ENCODE measurements at regions not wholly inside any gene's neighbourhood (a gene's known extent, or its start where the extent isn't known, plus 50 kb on each side); places are given as distances from the start of the nearest gene placed in this dataset.
"Not testable (repeated sequence)": the region's sequence is repeated elsewhere in the genome, so short reads cannot be mapped to it uniquely, and the experiment has no call there.

DNA sequence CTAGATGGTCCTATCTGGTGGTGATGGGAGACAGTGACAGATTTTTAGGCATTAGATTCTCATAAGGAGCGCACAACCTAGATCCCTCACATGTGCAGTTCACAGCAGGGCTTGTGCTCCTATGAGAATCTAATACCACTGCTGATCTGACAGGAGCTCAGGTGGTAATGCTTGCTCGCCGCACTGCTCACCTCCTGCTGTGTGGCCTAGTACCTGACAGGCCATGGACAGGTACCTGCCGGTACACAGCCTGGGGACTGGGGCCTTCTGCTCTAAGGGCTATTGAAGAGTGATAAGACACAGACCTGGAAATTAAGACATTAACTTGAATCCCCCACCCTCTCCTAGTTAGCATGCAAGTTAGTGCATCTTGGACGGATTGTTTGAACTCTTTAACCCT lies 64.4 kb downstream of the KLRB1 start:
- not testable (repeated sequence) for H3K4me3 ChIP-seq (replicated peaks; ENCODE audit: insufficient read depth, low read length); H3K27me3 ChIP-seq (ENCODE audit: insufficient read depth, poor library complexity, severe bottlenecking); DNase-seq (ENCODE audit: low read depth in 1 of 2, low spot score in 1 of 2); H3K27ac ChIP-seq (replicated peaks)

DNA sequence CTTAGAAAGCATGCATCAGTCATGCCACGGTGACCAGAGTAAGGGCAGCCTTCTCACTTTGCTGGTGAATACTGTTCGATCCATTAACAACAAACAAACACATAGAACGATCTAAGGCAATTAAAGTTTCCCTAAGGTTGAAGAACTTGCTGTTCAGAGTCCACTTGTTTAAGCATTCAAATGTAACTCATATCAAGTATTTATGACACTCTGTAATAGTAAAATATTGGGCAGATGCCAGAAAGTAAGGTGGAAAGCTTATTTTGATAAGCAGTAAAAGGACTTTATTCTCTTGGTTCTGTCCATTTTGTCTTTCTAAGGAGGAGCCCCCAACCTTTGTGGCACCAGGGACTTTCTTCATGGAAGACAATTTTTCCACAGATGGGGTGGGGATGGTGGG lies 64.9 kb downstream of the KLRB1 start:
- H3K4me3 ChIP-seq (replicated peaks; ENCODE audit: insufficient read depth, low read length); H3K27ac ChIP-seq (replicated peaks); DNase-seq (ENCODE audit: low read depth in 1 of 2, low spot score in 1 of 2); H3K27me3 ChIP-seq (ENCODE audit: insufficient read depth, poor library complexity, severe bottlenecking): not testable (repeated sequence)

DNA sequence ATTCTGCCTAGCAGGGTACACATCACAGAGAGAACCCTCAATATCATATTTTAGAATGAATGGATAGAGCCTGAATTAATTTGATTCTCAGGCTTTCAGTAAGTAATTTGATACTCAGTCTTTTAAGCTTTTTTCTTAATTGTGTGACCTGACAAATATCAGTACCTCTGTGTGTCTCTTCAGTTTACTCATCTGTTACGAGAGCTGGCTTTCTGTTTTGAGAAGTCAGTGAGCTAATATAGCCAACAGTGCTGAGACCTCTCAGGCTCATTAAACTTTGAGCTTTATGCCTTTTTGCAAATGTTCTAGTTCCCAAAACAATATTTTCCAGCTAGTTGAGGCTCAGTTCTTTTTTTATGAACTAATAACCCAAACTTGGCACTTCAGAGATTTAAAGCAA lies 91.8 kb downstream of the KLRB1 start:
- not testable (repeated sequence) for H3K4me3 ChIP-seq (replicated peaks; ENCODE audit: insufficient read depth, low read length); H3K27ac ChIP-seq (replicated peaks); DNase-seq (ENCODE audit: low read depth in 1 of 2, low spot score in 1 of 2); H3K27me3 ChIP-seq (ENCODE audit: insufficient read depth, poor library complexity, severe bottlenecking)

DNA sequence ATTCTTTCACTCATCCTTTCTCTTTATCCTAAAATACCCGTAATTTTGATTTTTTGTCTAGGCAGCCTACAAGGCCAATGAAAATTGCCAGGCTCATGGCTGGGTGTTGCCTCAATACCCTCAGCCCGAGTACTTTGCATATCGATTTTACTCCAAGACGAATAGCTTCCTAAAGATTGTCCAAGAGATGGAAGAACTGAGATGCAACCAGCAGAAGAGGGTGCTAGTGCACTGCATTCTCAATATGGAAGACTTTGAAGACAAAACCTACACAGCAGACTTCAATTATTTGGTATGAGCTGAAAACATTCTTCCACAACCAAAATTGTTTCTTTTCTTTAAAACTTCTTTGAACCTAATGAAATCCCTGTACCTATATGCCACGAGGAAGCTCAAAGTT lies 95.0 kb downstream of the KLRB1 start:
- not testable (repeated sequence) for H3K4me3 ChIP-seq (replicated peaks; ENCODE audit: insufficient read depth, low read length); H3K27me3 ChIP-seq (ENCODE audit: insufficient read depth, poor library complexity, severe bottlenecking); DNase-seq (ENCODE audit: low read depth in 1 of 2, low spot score in 1 of 2); H3K27ac ChIP-seq (replicated peaks)

DNA sequence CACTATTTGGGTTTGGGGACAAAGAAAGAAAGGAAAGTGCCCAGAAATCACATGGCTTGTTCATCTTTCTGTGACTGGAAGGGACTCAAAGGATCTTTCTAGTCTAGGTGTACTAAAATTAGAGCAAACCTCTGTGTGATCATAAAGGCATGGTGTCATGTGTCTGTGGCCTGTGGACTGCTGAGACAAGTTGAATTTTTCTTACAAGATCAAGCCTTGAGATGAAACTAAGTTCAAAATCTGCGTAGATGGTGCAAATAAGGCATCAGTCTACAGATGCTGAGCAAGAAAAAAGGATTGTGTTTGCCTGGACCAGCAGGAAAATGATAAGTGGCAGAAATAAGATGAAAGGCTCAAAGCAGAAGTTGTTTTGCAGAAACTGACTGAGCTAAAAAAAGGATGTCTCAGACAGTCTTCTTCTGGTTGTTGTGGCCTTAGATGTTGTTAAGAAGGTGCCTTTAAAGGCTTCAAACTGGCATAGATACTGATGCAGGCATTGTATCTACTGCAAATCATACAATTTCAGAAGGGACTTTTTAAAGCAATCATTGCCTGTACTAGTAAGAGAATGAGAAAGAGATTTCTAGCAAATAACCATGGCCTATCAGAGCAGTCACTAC lies 97.2 kb downstream of the KLRB1 start:
- not testable (repeated sequence) for H3K4me3 ChIP-seq (replicated peaks; ENCODE audit: insufficient read depth, low read length); H3K27ac ChIP-seq (replicated peaks); DNase-seq (ENCODE audit: low read depth in 1 of 2, low spot score in 1 of 2); H3K27me3 ChIP-seq (ENCODE audit: insufficient read depth, poor library complexity, severe bottlenecking)

DNA sequence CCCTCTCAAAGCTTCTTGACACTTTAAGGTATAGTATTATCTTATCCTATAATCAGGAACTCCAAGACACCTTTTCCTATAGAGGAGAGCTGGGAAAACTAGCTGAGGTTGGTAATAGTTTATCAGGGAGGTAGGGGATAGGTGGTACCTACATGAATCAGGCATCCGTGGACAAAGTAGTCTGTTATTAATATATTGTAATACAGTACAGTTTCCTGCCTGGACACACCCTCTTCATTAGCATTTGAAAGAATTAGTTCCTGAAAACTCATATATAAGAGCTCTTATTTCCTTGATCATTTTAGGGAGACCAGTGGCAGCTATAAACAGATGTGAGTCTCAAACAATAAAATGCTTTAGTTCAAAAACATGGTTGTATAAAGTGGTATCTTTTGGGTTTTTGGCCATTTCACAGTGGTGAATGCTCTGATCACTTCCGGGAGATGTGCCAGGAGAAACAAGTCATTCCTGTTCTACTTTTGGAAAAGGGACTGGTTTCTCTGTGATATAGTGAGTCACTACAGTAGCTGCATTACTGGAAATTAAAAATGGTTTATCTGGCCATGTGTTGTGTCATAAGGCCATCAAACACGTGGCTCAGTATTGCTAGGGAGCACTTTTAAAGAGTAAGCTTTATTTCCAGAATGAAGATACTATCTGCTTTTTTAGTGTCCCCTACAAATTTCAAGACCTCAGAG lies 98.1 kb downstream of the KLRB1 start:
- Histone ChIP-seq H3K4me3 (replicated peaks; ENCODE audit: insufficient read depth, low read length) (no peak overlapping the region), H3K27ac (replicated peaks) (no peak overlapping the region), H3K27me3 (ENCODE audit: insufficient read depth, poor library complexity, severe bottlenecking) (no peaks in the 10 kb centered on the region)
- TF ChIP-seq, protein P1, sequence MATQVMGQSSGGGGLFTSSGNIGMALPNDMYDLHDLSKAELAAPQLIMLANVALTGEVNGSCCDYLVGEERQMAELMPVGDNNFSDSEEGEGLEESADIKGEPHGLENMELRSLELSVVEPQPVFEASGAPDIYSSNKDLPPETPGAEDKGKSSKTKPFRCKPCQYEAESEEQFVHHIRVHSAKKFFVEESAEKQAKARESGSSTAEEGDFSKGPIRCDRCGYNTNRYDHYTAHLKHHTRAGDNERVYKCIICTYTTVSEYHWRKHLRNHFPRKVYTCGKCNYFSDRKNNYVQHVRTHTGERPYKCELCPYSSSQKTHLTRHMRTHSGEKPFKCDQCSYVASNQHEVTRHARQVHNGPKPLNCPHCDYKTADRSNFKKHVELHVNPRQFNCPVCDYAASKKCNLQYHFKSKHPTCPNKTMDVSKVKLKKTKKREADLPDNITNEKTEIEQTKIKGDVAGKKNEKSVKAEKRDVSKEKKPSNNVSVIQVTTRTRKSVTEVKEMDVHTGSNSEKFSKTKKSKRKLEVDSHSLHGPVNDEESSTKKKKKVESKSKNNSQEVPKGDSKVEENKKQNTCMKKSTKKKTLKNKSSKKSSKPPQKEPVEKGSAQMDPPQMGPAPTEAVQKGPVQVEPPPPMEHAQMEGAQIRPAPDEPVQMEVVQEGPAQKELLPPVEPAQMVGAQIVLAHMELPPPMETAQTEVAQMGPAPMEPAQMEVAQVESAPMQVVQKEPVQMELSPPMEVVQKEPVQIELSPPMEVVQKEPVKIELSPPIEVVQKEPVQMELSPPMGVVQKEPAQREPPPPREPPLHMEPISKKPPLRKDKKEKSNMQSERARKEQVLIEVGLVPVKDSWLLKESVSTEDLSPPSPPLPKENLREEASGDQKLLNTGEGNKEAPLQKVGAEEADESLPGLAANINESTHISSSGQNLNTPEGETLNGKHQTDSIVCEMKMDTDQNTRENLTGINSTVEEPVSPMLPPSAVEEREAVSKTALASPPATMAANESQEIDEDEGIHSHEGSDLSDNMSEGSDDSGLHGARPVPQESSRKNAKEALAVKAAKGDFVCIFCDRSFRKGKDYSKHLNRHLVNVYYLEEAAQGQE (IDR thresholded peaks at IDR 0.05; ENCODE audit: insufficient replicate concordance, low read depth), result no peak
- TF ChIP-seq POLR2AphosphoS5 (IDR thresholded peaks at IDR 0.05; ENCODE audit: low read depth) (no peak), GABPA (IDR thresholded peaks at IDR 0.05; ENCODE audit: low read depth) (no peak)
- no peak for DNase-seq (ENCODE audit: low read depth in 1 of 2, low spot score in 1 of 2)

DNA sequence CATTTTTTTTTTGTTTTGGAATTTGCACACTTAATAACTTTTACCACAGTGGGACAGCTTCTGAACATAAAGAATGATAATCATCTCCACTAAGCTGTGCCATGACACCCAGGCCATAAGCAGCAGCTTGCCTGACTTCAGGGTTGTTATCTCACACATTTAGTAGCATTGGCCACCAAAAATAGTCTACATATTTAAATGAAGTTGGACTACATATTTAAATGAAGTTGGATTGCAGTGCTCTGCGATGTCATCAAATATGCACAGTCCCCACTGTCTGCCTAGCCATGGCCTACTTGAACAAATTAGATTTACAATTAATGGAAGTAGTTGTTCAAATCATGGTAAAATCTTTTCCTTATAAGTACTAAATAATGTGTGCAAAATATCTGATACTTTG lies 101.0 kb downstream of the KLRB1 start:
- Histone ChIP-seq H3K4me3 (replicated peaks; ENCODE audit: insufficient read depth, low read length) (no peak overlapping the region), H3K27ac (replicated peaks) (no peak overlapping the region), H3K27me3 (ENCODE audit: insufficient read depth, poor library complexity, severe bottlenecking) (no peaks in the 10 kb centered on the region)
- DNase-seq (ENCODE audit: low read depth in 1 of 2, low spot score in 1 of 2), result no peak
- TF ChIP-seq, protein P1 (IDR thresholded peaks at IDR 0.05; ENCODE audit: insufficient replicate concordance, low read depth), result no peak
- TF ChIP-seq GABPA (IDR thresholded peaks at IDR 0.05; ENCODE audit: low read depth), result no peak
- TF ChIP-seq POLR2AphosphoS5 (IDR thresholded peaks at IDR 0.05; ENCODE audit: low read depth), result no peak
- TF ChIP-seq, protein P2, sequence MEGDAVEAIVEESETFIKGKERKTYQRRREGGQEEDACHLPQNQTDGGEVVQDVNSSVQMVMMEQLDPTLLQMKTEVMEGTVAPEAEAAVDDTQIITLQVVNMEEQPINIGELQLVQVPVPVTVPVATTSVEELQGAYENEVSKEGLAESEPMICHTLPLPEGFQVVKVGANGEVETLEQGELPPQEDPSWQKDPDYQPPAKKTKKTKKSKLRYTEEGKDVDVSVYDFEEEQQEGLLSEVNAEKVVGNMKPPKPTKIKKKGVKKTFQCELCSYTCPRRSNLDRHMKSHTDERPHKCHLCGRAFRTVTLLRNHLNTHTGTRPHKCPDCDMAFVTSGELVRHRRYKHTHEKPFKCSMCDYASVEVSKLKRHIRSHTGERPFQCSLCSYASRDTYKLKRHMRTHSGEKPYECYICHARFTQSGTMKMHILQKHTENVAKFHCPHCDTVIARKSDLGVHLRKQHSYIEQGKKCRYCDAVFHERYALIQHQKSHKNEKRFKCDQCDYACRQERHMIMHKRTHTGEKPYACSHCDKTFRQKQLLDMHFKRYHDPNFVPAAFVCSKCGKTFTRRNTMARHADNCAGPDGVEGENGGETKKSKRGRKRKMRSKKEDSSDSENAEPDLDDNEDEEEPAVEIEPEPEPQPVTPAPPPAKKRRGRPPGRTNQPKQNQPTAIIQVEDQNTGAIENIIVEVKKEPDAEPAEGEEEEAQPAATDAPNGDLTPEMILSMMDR (IDR thresholded peaks at IDR 0.05; ENCODE audit: insufficient read depth, low read length), result no peak

DNA sequence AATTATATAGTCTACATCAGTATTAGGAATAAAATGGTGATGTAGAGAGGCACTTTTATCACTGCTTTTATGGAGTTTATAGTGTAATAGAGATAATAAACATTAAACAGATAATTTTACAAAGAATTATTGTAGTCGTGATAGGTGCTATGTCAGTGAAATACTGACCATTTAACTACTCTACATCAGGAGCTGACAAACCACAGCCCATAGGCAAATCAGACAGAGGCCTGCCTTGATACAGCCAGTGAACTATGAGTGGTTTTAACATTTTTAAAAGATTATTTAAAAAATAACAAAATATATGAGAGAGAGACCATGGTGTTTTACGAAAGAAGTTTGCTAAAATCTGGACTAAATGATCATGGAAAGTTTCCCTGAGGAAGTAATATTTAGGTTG lies 104.3 kb downstream of the KLRB1 start:
- H3K27me3 ChIP-seq (ENCODE audit: insufficient read depth, poor library complexity, severe bottlenecking); H3K27ac ChIP-seq (replicated peaks); H3K4me3 ChIP-seq (replicated peaks; ENCODE audit: insufficient read depth, low read length); DNase-seq (ENCODE audit: low read depth in 1 of 2, low spot score in 1 of 2): not testable (repeated sequence)

DNA sequence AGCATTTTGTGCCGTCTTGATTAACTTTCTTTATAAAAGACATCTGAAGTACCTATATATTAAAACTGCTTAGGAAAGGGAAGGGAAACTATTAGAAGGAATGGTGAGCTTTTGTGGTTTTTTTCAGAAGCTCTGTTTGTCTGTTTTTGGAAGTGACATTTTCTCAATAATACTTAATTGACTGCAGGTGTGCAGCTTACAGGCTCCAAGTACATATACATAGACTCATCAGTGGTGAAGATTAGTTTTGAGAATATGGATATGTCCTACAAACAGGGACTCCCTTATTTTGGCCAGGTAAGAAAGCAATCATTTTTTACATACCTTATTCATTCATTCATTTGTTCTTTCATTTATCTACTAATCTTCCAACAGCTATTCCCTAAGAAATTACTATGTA lies 104.9 kb downstream of the KLRB1 start:
- H3K27me3 ChIP-seq (ENCODE audit: insufficient read depth, poor library complexity, severe bottlenecking); H3K27ac ChIP-seq (replicated peaks); H3K4me3 ChIP-seq (replicated peaks; ENCODE audit: insufficient read depth, low read length); DNase-seq (ENCODE audit: low read depth in 1 of 2, low spot score in 1 of 2): not testable (repeated sequence)

DNA sequence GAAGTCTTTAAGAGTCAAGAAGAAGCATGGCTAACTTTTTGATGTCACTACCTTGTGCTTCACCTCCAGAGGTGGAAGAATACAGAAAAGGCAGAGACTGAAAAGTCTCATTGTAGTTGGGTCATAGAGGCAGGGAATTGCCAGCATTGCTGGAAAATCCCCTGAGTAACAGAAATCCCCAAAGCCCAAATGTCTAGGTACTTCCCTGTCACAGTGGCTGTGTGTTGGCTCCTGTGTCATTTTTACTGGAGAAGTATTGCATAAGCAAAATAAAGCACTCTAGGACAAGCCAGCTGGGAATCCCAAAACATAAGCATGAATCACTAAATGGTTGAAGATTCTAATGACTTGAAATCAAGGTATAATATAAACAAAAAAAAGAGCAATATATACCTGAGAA lies 114.4 kb downstream of the KLRB1 start:
- not testable (repeated sequence) for H3K4me3 ChIP-seq (replicated peaks; ENCODE audit: insufficient read depth, low read length); DNase-seq (ENCODE audit: low read depth in 1 of 2, low spot score in 1 of 2); H3K27ac ChIP-seq (replicated peaks); H3K27me3 ChIP-seq (ENCODE audit: insufficient read depth, poor library complexity, severe bottlenecking)

All from HL-60 (cell line).